ENCODE measurements at regions not wholly inside any gene's neighbourhood (a gene's known extent, or its start where the extent isn't known, plus 50 kb on each side); places are given as distances from the start of the nearest gene placed in this dataset.

GRCh38 chr12:47319746-47320145 is 240.0 kb upstream of the AMIGO2 start:
- Histone ChIP-seq H3K27ac (ENCODE audit: low read depth, low read length) (no peak overlapping the region), H3K27me3 (ENCODE audit: control insufficient read depth in 5 of 5, insufficient read depth in 4 of 5, low read length in 5 of 5) (no peaks in the 10 kb centered on the region), H3K36me3 (ENCODE audit: control insufficient read depth in 5 of 5, insufficient read depth in 5 of 5, low read length in 5 of 5) (no peaks in the 10 kb centered on the region), H3K9ac (ENCODE audit: low read length in 5 of 5) (no peak overlapping the region), H3K9me3 (ENCODE audit: control insufficient read depth in 5 of 5, low read length in 5 of 5) (peaks cover 0 to 5% (median 0%) of the 10 kb centered on the region in 5 donors), H3K4me1 (ENCODE audit: control insufficient read depth in 5 of 5, insufficient read depth in 5 of 5, low read length in 5 of 5) (peaks cover 0 to 10% (median 5%) of the 10 kb centered on the region in 5 donors), H3K4me3 (ENCODE audit: low read depth in 1 of 5, low read length in 5 of 5) (no peak overlapping the region)

GRCh38 chr12:47318963-47319362 is 239.2 kb upstream of the AMIGO2 start:
- H3K27ac ChIP-seq (ENCODE audit: low read depth, low read length): no peak overlapping the region
- H3K4me3 ChIP-seq (ENCODE audit: low read depth in 1 of 5, low read length in 5 of 5): no peak overlapping the region
- peaks cover 0 to 5% (median 0%) of the 10 kb centered on the region in 5 donors for H3K9me3 ChIP-seq (ENCODE audit: control insufficient read depth in 5 of 5, low read length in 5 of 5)
- peaks cover 0 to 10% (median 5%) of the 10 kb centered on the region in 5 donors for H3K4me1 ChIP-seq (ENCODE audit: control insufficient read depth in 5 of 5, insufficient read depth in 5 of 5, low read length in 5 of 5)
- no peak overlapping the region for H3K9ac ChIP-seq (ENCODE audit: low read length in 5 of 5)
- no peaks in the 10 kb centered on the region for H3K27me3 ChIP-seq (ENCODE audit: control insufficient read depth in 5 of 5, insufficient read depth in 4 of 5, low read length in 5 of 5)
- no peaks in the 10 kb centered on the region for H3K36me3 ChIP-seq (ENCODE audit: control insufficient read depth in 5 of 5, insufficient read depth in 5 of 5, low read length in 5 of 5)

GRCh38 chr12:47317175-47317915 is 237.6 kb upstream of the AMIGO2 start:
- Histone ChIP-seq H3K4me1 (ENCODE audit: control insufficient read depth in 5 of 5, insufficient read depth in 5 of 5, low read length in 5 of 5) (peaks cover 0 to 10% (median 5%) of the 10 kb centered on the region in 5 donors), H3K27me3 (ENCODE audit: control insufficient read depth in 5 of 5, insufficient read depth in 4 of 5, low read length in 5 of 5) (no peaks in the 10 kb centered on the region), H3K9ac (ENCODE audit: low read length in 5 of 5) (peak overlapping the region in 1 of 5 donors; percentile 39), H3K36me3 (ENCODE audit: control insufficient read depth in 5 of 5, insufficient read depth in 5 of 5, low read length in 5 of 5) (no peaks in the 10 kb centered on the region), H3K27ac (ENCODE audit: low read depth, low read length) (no peak overlapping the region), H3K9me3 (ENCODE audit: control insufficient read depth in 5 of 5, low read length in 5 of 5) (peaks cover 0 to 5% (median 0%) of the 10 kb centered on the region in 5 donors), H3K4me3 (ENCODE audit: low read depth in 1 of 5, low read length in 5 of 5) (peak overlapping the region; percentile 33 to 53 (median 47))

GRCh38 chr12:47316609-47317049 is 236.9 kb upstream of the AMIGO2 start:
- no peaks in the 10 kb centered on the region for H3K36me3 ChIP-seq (ENCODE audit: control insufficient read depth in 5 of 5, insufficient read depth in 5 of 5, low read length in 5 of 5)

GRCh38 chr12:47314996-47315395 is 235.2 kb upstream of the AMIGO2 start:
- Histone ChIP-seq H3K9me3 (ENCODE audit: control insufficient read depth in 5 of 5, low read length in 5 of 5) (peaks cover 0 to 9% (median 0%) of the 10 kb centered on the region in 5 donors), H3K9ac (ENCODE audit: low read length in 5 of 5) (no peak overlapping the region), H3K27ac (ENCODE audit: low read depth, low read length) (no peak overlapping the region), H3K4me3 (ENCODE audit: low read depth in 1 of 5, low read length in 5 of 5) (no peak overlapping the region), H3K36me3 (ENCODE audit: control insufficient read depth in 5 of 5, insufficient read depth in 5 of 5, low read length in 5 of 5) (no peaks in the 10 kb centered on the region), H3K27me3 (ENCODE audit: control insufficient read depth in 5 of 5, insufficient read depth in 4 of 5, low read length in 5 of 5) (no peaks in the 10 kb centered on the region), H3K4me1 (ENCODE audit: control insufficient read depth in 5 of 5, insufficient read depth in 5 of 5, low read length in 5 of 5) (peaks cover 0 to 10% (median 5%) of the 10 kb centered on the region in 5 donors)

More at GRCh38 chr12:47316609-47317049, 236.9 kb upstream of the AMIGO2 start:
- H3K4me3 ChIP-seq (ENCODE audit: low read depth in 1 of 5, low read length in 5 of 5): peak overlapping the region in 2 of 5 donors; percentile 47 to 50
- H3K4me1 ChIP-seq (ENCODE audit: control insufficient read depth in 5 of 5, insufficient read depth in 5 of 5, low read length in 5 of 5): peaks cover 0 to 10% (median 5%) of the 10 kb centered on the region in 5 donors
- no peaks in the 10 kb centered on the region for H3K27me3 ChIP-seq (ENCODE audit: control insufficient read depth in 5 of 5, insufficient read depth in 4 of 5, low read length in 5 of 5)
- H3K9ac ChIP-seq (ENCODE audit: low read length in 5 of 5): no peak overlapping the region
- H3K9me3 ChIP-seq (ENCODE audit: control insufficient read depth in 5 of 5, low read length in 5 of 5): peaks cover 0 to 5% (median 0%) of the 10 kb centered on the region in 5 donors
- H3K27ac ChIP-seq (ENCODE audit: low read depth, low read length): no peak overlapping the region

- Histone ChIP-seq H3K9me3 (ENCODE audit: control insufficient read depth in 5 of 5, low read length in 5 of 5) (peaks cover 0 to 3% (median 0%) of the 10 kb centered on the region in 5 donors), H3K4me1 (ENCODE audit: control insufficient read depth in 5 of 5, insufficient read depth in 5 of 5, low read length in 5 of 5) (peaks cover 0 to 10% (median 5%) of the 10 kb centered on the region in 5 donors), H3K27me3 (ENCODE audit: control insufficient read depth in 5 of 5, insufficient read depth in 4 of 5, low read length in 5 of 5) (no peaks in the 10 kb centered on the region), H3K4me3 (ENCODE audit: low read depth in 1 of 5, low read length in 5 of 5) (no peak overlapping the region), H3K36me3 (ENCODE audit: control insufficient read depth in 5 of 5, insufficient read depth in 5 of 5, low read length in 5 of 5) (no peaks in the 10 kb centered on the region), H3K27ac (ENCODE audit: low read depth, low read length) (no peak overlapping the region), H3K9ac (ENCODE audit: low read length in 5 of 5) (no peak overlapping the region)
Observed at GRCh38 chr12:47312808-47313426, 233.2 kb upstream of the AMIGO2 start.

GRCh38 chr12:47312147-47312546 is 232.4 kb upstream of the AMIGO2 start:
- no peak overlapping the region for H3K27ac ChIP-seq (ENCODE audit: low read depth, low read length)
- peaks cover 5 to 14% (median 10%) of the 10 kb centered on the region in 5 donors for H3K4me1 ChIP-seq (ENCODE audit: control insufficient read depth in 5 of 5, insufficient read depth in 5 of 5, low read length in 5 of 5)
- no peaks in the 10 kb centered on the region for H3K36me3 ChIP-seq (ENCODE audit: control insufficient read depth in 5 of 5, insufficient read depth in 5 of 5, low read length in 5 of 5)
- peaks cover 0 to 3% (median 0%) of the 10 kb centered on the region in 5 donors for H3K9me3 ChIP-seq (ENCODE audit: control insufficient read depth in 5 of 5, low read length in 5 of 5)
- H3K27me3 ChIP-seq (ENCODE audit: control insufficient read depth in 5 of 5, insufficient read depth in 4 of 5, low read length in 5 of 5): no peaks in the 10 kb centered on the region
- no peak overlapping the region for H3K9ac ChIP-seq (ENCODE audit: low read length in 5 of 5)
- H3K4me3 ChIP-seq (ENCODE audit: low read depth in 1 of 5, low read length in 5 of 5): no peak overlapping the region

- H3K27me3 ChIP-seq (ENCODE audit: control insufficient read depth in 5 of 5, insufficient read depth in 4 of 5, low read length in 5 of 5): no peaks in the 10 kb centered on the region
- no peak overlapping the region for H3K9ac ChIP-seq (ENCODE audit: low read length in 5 of 5)
- H3K4me1 ChIP-seq (ENCODE audit: control insufficient read depth in 5 of 5, insufficient read depth in 5 of 5, low read length in 5 of 5): peaks cover 5 to 8% (median 6%) of the 10 kb centered on the region in 5 donors
- H3K4me3 ChIP-seq (ENCODE audit: low read depth in 1 of 5, low read length in 5 of 5): no peak overlapping the region
- no peak overlapping the region for H3K27ac ChIP-seq (ENCODE audit: low read depth, low read length)
- H3K9me3 ChIP-seq (ENCODE audit: control insufficient read depth in 5 of 5, low read length in 5 of 5): peaks cover 0 to 3% (median 0%) of the 10 kb centered on the region in 5 donors
- H3K36me3 ChIP-seq (ENCODE audit: control insufficient read depth in 5 of 5, insufficient read depth in 5 of 5, low read length in 5 of 5): no peaks in the 10 kb centered on the region
Observed at GRCh38 chr12:47311568-47311967, 231.8 kb upstream of the AMIGO2 start.

- peaks cover 3 to 6% (median 5%) of the 10 kb centered on the region in 5 donors for H3K4me1 ChIP-seq (ENCODE audit: control insufficient read depth in 5 of 5, insufficient read depth in 5 of 5, low read length in 5 of 5)
- no peaks in the 10 kb centered on the region for H3K36me3 ChIP-seq (ENCODE audit: control insufficient read depth in 5 of 5, insufficient read depth in 5 of 5, low read length in 5 of 5)
- peaks cover 0 to 3% (median 0%) of the 10 kb centered on the region in 5 donors for H3K9me3 ChIP-seq (ENCODE audit: control insufficient read depth in 5 of 5, low read length in 5 of 5)
- no peak overlapping the region for H3K27ac ChIP-seq (ENCODE audit: low read depth, low read length)
- H3K4me3 ChIP-seq (ENCODE audit: low read depth in 1 of 5, low read length in 5 of 5): no peak overlapping the region
- no peak overlapping the region for H3K9ac ChIP-seq (ENCODE audit: low read length in 5 of 5)
- no peaks in the 10 kb centered on the region for H3K27me3 ChIP-seq (ENCODE audit: control insufficient read depth in 5 of 5, insufficient read depth in 4 of 5, low read length in 5 of 5)
Observed at GRCh38 chr12:47311010-47311409, 231.3 kb upstream of the AMIGO2 start.

GRCh38 chr12:47308672-47309071 is 228.9 kb upstream of the AMIGO2 start:
- no peak overlapping the region for H3K27ac ChIP-seq (ENCODE audit: low read depth, low read length)
- peaks cover 0 to 3% (median 0%) of the 10 kb centered on the region in 5 donors for H3K9me3 ChIP-seq (ENCODE audit: control insufficient read depth in 5 of 5, low read length in 5 of 5)
- no peak overlapping the region for H3K9ac ChIP-seq (ENCODE audit: low read length in 5 of 5)
- no peaks in the 10 kb centered on the region for H3K27me3 ChIP-seq (ENCODE audit: control insufficient read depth in 5 of 5, insufficient read depth in 4 of 5, low read length in 5 of 5)
- peaks cover 3 to 6% (median 5%) of the 10 kb centered on the region in 5 donors for H3K4me1 ChIP-seq (ENCODE audit: control insufficient read depth in 5 of 5, insufficient read depth in 5 of 5, low read length in 5 of 5)
- H3K4me3 ChIP-seq (ENCODE audit: low read depth in 1 of 5, low read length in 5 of 5): no peak overlapping the region
- H3K36me3 ChIP-seq (ENCODE audit: control insufficient read depth in 5 of 5, insufficient read depth in 5 of 5, low read length in 5 of 5): no peaks in the 10 kb centered on the region

Measured in subcutaneous abdominal adipose tissue (tissue), 5 donors.